Caki2 (cell line): ENCODE measurements at regions not wholly inside any gene's neighbourhood (a gene's known extent, or its start where the extent isn't known, plus 50 kb on each side); places are given as distances from the start of the nearest gene placed in this dataset.

Experiments used
- DNase-seq: peaks from one replicate; pipeline ENCODE4 v3.0.0-alpha.2; 2015; ENCODE audit warnings: low read depth
- in situ Hi-C: cut with HindIII; loops from 2 replicates; pipeline ENCODE4 v1.10.0; 2016; ENCODE audit warnings: low sequenced_read_pairs, low pct_unique_long_range_greater_than_20kb, mixed read lengths

GRCh38 chr6:164211254-164211653, 796.7 kb downstream of the QKI start:
- no peak for DNase-seq
- in situ Hi-C loops: no loop called here

GRCh38 chr6:164210783-164211182, 796.3 kb downstream of the QKI start:
- in situ Hi-C loops: no loop called here
- DNase-seq: no peak

- in situ Hi-C loops: no loop called here
- no peak for DNase-seq
These were observed 795.8 kb downstream of the QKI start for GRCh38 chr6:164210323-164210722.

- no peak for DNase-seq
- in situ Hi-C loops: no loop called here
These were observed 793.9 kb downstream of the QKI start for GRCh38 chr6:164208371-164208770.

GRCh38 chr6:164206807-164207423, 792.4 kb downstream of the QKI start:
- in situ Hi-C loops: no loop called here
- DNase-seq: no peak

GRCh38 chr6:164200071-164200470, 785.6 kb downstream of the QKI start:
- DNase-seq: no peak
- in situ Hi-C loops: no loop called here

- no peak for DNase-seq
These were observed 781.4 kb downstream of the QKI start for GRCh38 chr6:164195942-164196281.

GRCh38 chr6:164195278-164195941, 780.9 kb downstream of the QKI start:
- no peak for DNase-seq

More at GRCh38 chr6:164195942-164196281, 781.4 kb downstream of the QKI start:
- in situ Hi-C loops: no loop called here

GRCh38 chr6:164188861-164189260, 774.3 kb downstream of the QKI start:
- no peak for DNase-seq
- in situ Hi-C loops: no loop called here

More at GRCh38 chr6:164195278-164195941, 780.9 kb downstream of the QKI start:
- in situ Hi-C loops: no loop called here

GRCh38 chr6:164185471-164185871, 771.0 kb downstream of the QKI start:
- DNase-seq: no peak
- in situ Hi-C loops: no loop called here

- no peak for DNase-seq
- in situ Hi-C loops: no loop called here
These were observed 769.9 kb downstream of the QKI start for GRCh38 chr6:164184410-164184809.

- no peak for DNase-seq
- in situ Hi-C loops: no loop called here
These were observed 769.1 kb downstream of the QKI start for GRCh38 chr6:164183556-164184123.

GRCh38 chr6:164178679-164179332, 764.3 kb downstream of the QKI start:
- no peak for DNase-seq
- in situ Hi-C loops: no loop called here

GRCh38 chr6:164169355-164169754, 754.8 kb downstream of the QKI start:
- in situ Hi-C loops: no loop called here
- DNase-seq: no peak

GRCh38 chr6:164168595-164168994, 754.1 kb downstream of the QKI start:
- no peak for DNase-seq
- in situ Hi-C loops: no loop called here

GRCh38 chr6:164167873-164168405, 753.4 kb downstream of the QKI start:
- in situ Hi-C loops: no loop called here
- DNase-seq: no peak

- DNase-seq: no peak
- in situ Hi-C loops: no loop called here
These were observed 752.5 kb downstream of the QKI start for GRCh38 chr6:164166996-164167395.

GRCh38 chr6:164166515-164166914, 752.0 kb downstream of the QKI start:
- in situ Hi-C loops: no loop called here
- DNase-seq: no peak

- no peak for DNase-seq
- in situ Hi-C loops: no loop called here
These were observed 750.4 kb downstream of the QKI start for GRCh38 chr6:164164876-164165275.
